ENCODE measurements at regions not wholly inside any gene's neighbourhood (a gene's known extent, or its start where the extent isn't known, plus 50 kb on each side); places are given as distances from the start of the nearest gene placed in this dataset.

- TF ChIP-seq CTCF (IDR thresholded peaks at IDR 0.05; ENCODE audit: low read depth, low read length) (no peak), POLR2A (IDR thresholded peaks at IDR 0.05; ENCODE audit: extremely low read depth, insufficient read length) (no peak)
These were observed 149.8 kb upstream of the SFSWAP start for GRCh38 chr12:131561051-131561450.

All from NB4 (cell line).